Glomerular visceral epithelial cell (primary cell): ENCODE measurements at regions not wholly inside any gene's neighbourhood (a gene's known extent, or its start where the extent isn't known, plus 50 kb on each side); places are given as distances from the start of the nearest gene placed in this dataset.
"Not testable (repeated sequence)": the region's sequence is repeated elsewhere in the genome, so short reads cannot be mapped to it uniquely, and the experiment has no call there.

Source experiments
- DNase-seq: peaks from one replicate; pipeline ENCODE4 v3.0.0-alpha.2; 2016; ENCODE audit errors: extremely low spot score

GRCh38 chrY:19055232-19056137 lies 281.9 kb upstream of the HSFY2 start:
- DNase-seq = no peak

- no peak for DNase-seq
Measured at GRCh38 chrY:19053806-19054205, 280.3 kb upstream of the HSFY2 start.

GRCh38 chrY:19051021-19051420 lies 277.5 kb upstream of the HSFY2 start:
- no peak for DNase-seq

- no peak for DNase-seq
Measured at GRCh38 chrY:19042984-19043442, 269.5 kb upstream of the HSFY2 start.

- no peak for DNase-seq
Measured at GRCh38 chrY:19042306-19042958, 268.9 kb upstream of the HSFY2 start.

GRCh38 chrY:19026631-19027030 lies 253.1 kb upstream of the HSFY2 start:
- no peak for DNase-seq

- DNase-seq = no peak
Measured at GRCh38 chrY:19023934-19024333, 250.4 kb upstream of the HSFY2 start.

GRCh38 chrY:19020193-19020592 lies 246.7 kb upstream of the HSFY2 start:
- no peak for DNase-seq

GRCh38 chrY:19016990-19017389 lies 243.5 kb upstream of the HSFY2 start:
- no peak for DNase-seq

GRCh38 chrY:19015854-19016253 lies 242.3 kb upstream of the HSFY2 start:
- DNase-seq = peak; percentile 29

- DNase-seq = no peak
Measured at GRCh38 chrY:19015213-19015612, 241.7 kb upstream of the HSFY2 start.

GRCh38 chrY:19012985-19013384 lies 239.4 kb upstream of the HSFY2 start:
- no peak for DNase-seq

GRCh38 chrY:19011605-19012090 lies 238.1 kb upstream of the HSFY2 start:
- DNase-seq = no peak

- DNase-seq = no peak
Measured at GRCh38 chrY:19006234-19006633, 232.7 kb upstream of the HSFY2 start.

GRCh38 chrY:19005579-19005978 lies 232.0 kb upstream of the HSFY2 start:
- no peak for DNase-seq

GRCh38 chrY:18997635-18998240 lies 224.2 kb upstream of the HSFY2 start:
- no peak for DNase-seq

GRCh38 chrY:18993480-18993879 lies 219.9 kb upstream of the HSFY2 start:
- DNase-seq = no peak

GRCh38 chrY:18992684-18993083 lies 219.1 kb upstream of the HSFY2 start:
- DNase-seq = not testable (repeated sequence)

GRCh38 chrY:18989356-18989755 lies 215.8 kb upstream of the HSFY2 start:
- DNase-seq = peak; percentile 67

- DNase-seq = no peak
Measured at GRCh38 chrY:18966001-18966400, 192.5 kb upstream of the HSFY2 start.

- no peak for DNase-seq
Measured at GRCh38 chrY:18958846-18959245, 185.3 kb upstream of the HSFY2 start.

GRCh38 chrY:18951657-18952435 lies 178.3 kb upstream of the HSFY2 start:
- DNase-seq = no peak
